GM12891 (cell line): ENCODE measurements at regions not wholly inside any gene's neighbourhood (a gene's known extent, or its start where the extent isn't known, plus 50 kb on each side); places are given as distances from the start of the nearest gene placed in this dataset.

Experiments used
- PAX5 ChIP-seq: IDR thresholded peaks from 2 replicates; pipeline ENCODE4 v1.6.1; 2011; ENCODE audit warnings: low read length, moderate library complexity, mild to moderate bottlenecking; ENCODE audit not compliant: insufficient read depth, severe bottlenecking
- POLR2A ChIP-seq: IDR thresholded peaks from 2 replicates; pipeline ENCODE4 v1.6.1; 2011; ENCODE audit warnings: low read depth, low read length, control low read depth
- POLR2AphosphoS5 ChIP-seq: IDR thresholded peaks from 2 replicates; pipeline ENCODE4 v1.6.1; 2011; ENCODE audit warnings: low read depth, low read length, control low read depth
- POU2F2 ChIP-seq: IDR thresholded peaks from 2 replicates; pipeline ENCODE4 v1.6.1; 2011; ENCODE audit warnings: low read depth, mild to moderate bottlenecking, control low read depth, low read length, moderate library complexity
- TAF1 ChIP-seq: IDR thresholded peaks from 2 replicates; pipeline ENCODE4 v1.6.1; 2011; ENCODE audit warnings: low read depth, low read length, control low read depth

GRCh38 chr11:25536289-25536688 is 795.6 kb upstream of the ANO3 start:
- TF ChIP-seq POU2F2 (no peak), POLR2AphosphoS5 (no peak), POLR2A (no peak), TAF1 (no peak), PAX5 (no peak)
